ENCODE measurements at regions not wholly inside any gene's neighbourhood (a gene's known extent, or its start where the extent isn't known, plus 50 kb on each side); places are given as distances from the start of the nearest gene placed in this dataset.

GRCh38 chr18:68427951-68428401 lies 286.9 kb downstream of the TMX3 start:
- Histone ChIP-seq H3K27ac (ENCODE audit: low read depth) (no peak overlapping the region), H3K4me1 (ENCODE audit: insufficient read depth) (no peaks in the 10 kb centered on the region), H3K4me3 (ENCODE audit: low read depth, low read length) (no peak overlapping the region), H3K36me3 (ENCODE audit: insufficient read depth) (no peaks in the 10 kb centered on the region)
- 36% methylated on average over 2 of the region's 2 CpGs for WGBS
- no peak for DNase-seq (ENCODE audit: extremely low spot score)

GRCh38 chr18:68426731-68427315 lies 288.1 kb downstream of the TMX3 start:
- Histone ChIP-seq H3K27ac (ENCODE audit: low read depth) (no peak overlapping the region), H3K36me3 (ENCODE audit: insufficient read depth) (no peaks in the 10 kb centered on the region), H3K4me3 (ENCODE audit: low read depth, low read length) (no peak overlapping the region), H3K4me1 (ENCODE audit: insufficient read depth) (no peaks in the 10 kb centered on the region)
- no peak for DNase-seq (ENCODE audit: extremely low spot score)
- 77% methylated on average over 5 of the region's 5 CpGs for WGBS

GRCh38 chr18:68418881-68419280 lies 296.0 kb downstream of the TMX3 start:
- H3K4me3 ChIP-seq (ENCODE audit: low read depth, low read length): no peak overlapping the region
- H3K27ac ChIP-seq (ENCODE audit: low read depth): no peak overlapping the region
- 78% methylated on average over 5 of the region's 5 CpGs for WGBS
- no peaks in the 10 kb centered on the region for H3K4me1 ChIP-seq (ENCODE audit: insufficient read depth)
- DNase-seq (ENCODE audit: extremely low spot score): no peak
- H3K36me3 ChIP-seq (ENCODE audit: insufficient read depth): no peaks in the 10 kb centered on the region

- Histone ChIP-seq H3K27ac (ENCODE audit: low read depth) (no peak overlapping the region), H3K4me1 (ENCODE audit: insufficient read depth) (no peaks in the 10 kb centered on the region), H3K4me3 (ENCODE audit: low read depth, low read length) (no peak overlapping the region), H3K36me3 (ENCODE audit: insufficient read depth) (no peaks in the 10 kb centered on the region)
- 88% methylated on average over 11 of the region's 11 CpGs for WGBS
- no peak for DNase-seq (ENCODE audit: extremely low spot score)
Observed at GRCh38 chr18:68418226-68418868, 296.6 kb downstream of the TMX3 start.

GRCh38 chr18:68417826-68418225 lies 297.1 kb downstream of the TMX3 start:
- DNase-seq (ENCODE audit: extremely low spot score): no peak
- WGBS: 83% methylated on average over 3 of the region's 3 CpGs
- H3K27ac ChIP-seq (ENCODE audit: low read depth): no peak overlapping the region
- H3K4me3 ChIP-seq (ENCODE audit: low read depth, low read length): no peak overlapping the region
- no peaks in the 10 kb centered on the region for H3K36me3 ChIP-seq (ENCODE audit: insufficient read depth)
- H3K4me1 ChIP-seq (ENCODE audit: insufficient read depth): no peaks in the 10 kb centered on the region

GRCh38 chr18:68417166-68417799 lies 297.6 kb downstream of the TMX3 start:
- no peaks in the 10 kb centered on the region for H3K4me1 ChIP-seq (ENCODE audit: insufficient read depth)
- no peak overlapping the region for H3K27ac ChIP-seq (ENCODE audit: low read depth)
- 45% methylated on average over 2 of the region's 2 CpGs for WGBS
- no peak for DNase-seq (ENCODE audit: extremely low spot score)
- no peak overlapping the region for H3K4me3 ChIP-seq (ENCODE audit: low read depth, low read length)
- no peaks in the 10 kb centered on the region for H3K36me3 ChIP-seq (ENCODE audit: insufficient read depth)

- Histone ChIP-seq H3K36me3 (ENCODE audit: insufficient read depth) (no peaks in the 10 kb centered on the region), H3K4me1 (ENCODE audit: insufficient read depth) (no peaks in the 10 kb centered on the region), H3K4me3 (ENCODE audit: low read depth, low read length) (no peak overlapping the region), H3K27ac (ENCODE audit: low read depth) (no peak overlapping the region)
- 85% methylated on average over 2 of the region's 2 CpGs for WGBS
- no peak for DNase-seq (ENCODE audit: extremely low spot score)
Observed at GRCh38 chr18:68414407-68414806, 300.5 kb downstream of the TMX3 start.

- H3K4me3 ChIP-seq (ENCODE audit: low read depth, low read length): no peak overlapping the region
- WGBS: 43% methylated on average over 2 of the region's 2 CpGs
- peak; percentile 66 for DNase-seq (ENCODE audit: extremely low spot score)
- no peak overlapping the region for H3K27ac ChIP-seq (ENCODE audit: low read depth)
- no peaks in the 10 kb centered on the region for H3K4me1 ChIP-seq (ENCODE audit: insufficient read depth)
- H3K36me3 ChIP-seq (ENCODE audit: insufficient read depth): no peaks in the 10 kb centered on the region
Observed at GRCh38 chr18:68409576-68409975, 305.3 kb downstream of the TMX3 start.

GRCh38 chr18:68406761-68407160 lies 308.1 kb downstream of the TMX3 start:
- WGBS: 69% methylated on average over 4 of the region's 4 CpGs

GRCh38 chr18:68402784-68403183 lies 312.1 kb downstream of the TMX3 start:
- H3K36me3 ChIP-seq (ENCODE audit: insufficient read depth): no peaks in the 10 kb centered on the region
- no peak overlapping the region for H3K27ac ChIP-seq (ENCODE audit: low read depth)
- no peak overlapping the region for H3K4me3 ChIP-seq (ENCODE audit: low read depth, low read length)
- DNase-seq (ENCODE audit: extremely low spot score): no peak
- H3K4me1 ChIP-seq (ENCODE audit: insufficient read depth): no peaks in the 10 kb centered on the region
- 87% methylated on average over 2 of the region's 2 CpGs for WGBS

More at GRCh38 chr18:68406761-68407160, 308.1 kb downstream of the TMX3 start:
- Histone ChIP-seq H3K36me3 (ENCODE audit: insufficient read depth) (no peaks in the 10 kb centered on the region), H3K4me3 (ENCODE audit: low read depth, low read length) (no peak overlapping the region), H3K27ac (ENCODE audit: low read depth) (no peak overlapping the region), H3K4me1 (ENCODE audit: insufficient read depth) (no peaks in the 10 kb centered on the region)
- DNase-seq (ENCODE audit: extremely low spot score): no peak

- H3K27ac ChIP-seq (ENCODE audit: low read depth): no peak overlapping the region
- WGBS: 93% methylated on average over 3 of the region's 3 CpGs
- no peaks in the 10 kb centered on the region for H3K4me1 ChIP-seq (ENCODE audit: insufficient read depth)
Observed at GRCh38 chr18:68400889-68401288, 314.0 kb downstream of the TMX3 start.

GRCh38 chr18:68399721-68400120 lies 315.2 kb downstream of the TMX3 start:
- WGBS: 65% methylated on average over 2 of the region's 2 CpGs
- no peaks in the 10 kb centered on the region for H3K4me1 ChIP-seq (ENCODE audit: insufficient read depth)
- DNase-seq (ENCODE audit: extremely low spot score): no peak
- H3K4me3 ChIP-seq (ENCODE audit: low read depth, low read length): no peak overlapping the region
- H3K27ac ChIP-seq (ENCODE audit: low read depth): no peak overlapping the region
- H3K36me3 ChIP-seq (ENCODE audit: insufficient read depth): no peaks in the 10 kb centered on the region

More at GRCh38 chr18:68400889-68401288, 314.0 kb downstream of the TMX3 start:
- no peak for DNase-seq (ENCODE audit: extremely low spot score)
- H3K36me3 ChIP-seq (ENCODE audit: insufficient read depth): no peaks in the 10 kb centered on the region
- H3K4me3 ChIP-seq (ENCODE audit: low read depth, low read length): no peak overlapping the region

- H3K4me3 ChIP-seq (ENCODE audit: low read depth, low read length): no peak overlapping the region
- whole genome bisulfite sequencing: 78% methylated on average over 6 of the region's 6 CpGs
- H3K4me1 ChIP-seq (ENCODE audit: insufficient read depth): no peaks in the 10 kb centered on the region
- H3K36me3 ChIP-seq (ENCODE audit: insufficient read depth): no peaks in the 10 kb centered on the region
- DNase-seq (ENCODE audit: extremely low spot score): no peak
- no peak overlapping the region for H3K27ac ChIP-seq (ENCODE audit: low read depth)
Observed at GRCh38 chr18:68397241-68398035, 317.5 kb downstream of the TMX3 start.

Data from urinary bladder (tissue), 3 donors.